GM12873 (cell line): ENCODE measurements at regions not wholly inside any gene's neighbourhood (a gene's known extent, or its start where the extent isn't known, plus 50 kb on each side); places are given as distances from the start of the nearest gene placed in this dataset.

Experiments used
- TF ChIP-seq, protein P1 (sequence below): IDR thresholded peaks from 2 replicates; pipeline ENCODE4 v1.5.1; 2012; ENCODE audit warnings: low read depth, mild to moderate bottlenecking, moderate library complexity, low read length, control low read depth; ENCODE audit not compliant: insufficient read depth; ENCODE audit errors: missing control alignments

DNA sequence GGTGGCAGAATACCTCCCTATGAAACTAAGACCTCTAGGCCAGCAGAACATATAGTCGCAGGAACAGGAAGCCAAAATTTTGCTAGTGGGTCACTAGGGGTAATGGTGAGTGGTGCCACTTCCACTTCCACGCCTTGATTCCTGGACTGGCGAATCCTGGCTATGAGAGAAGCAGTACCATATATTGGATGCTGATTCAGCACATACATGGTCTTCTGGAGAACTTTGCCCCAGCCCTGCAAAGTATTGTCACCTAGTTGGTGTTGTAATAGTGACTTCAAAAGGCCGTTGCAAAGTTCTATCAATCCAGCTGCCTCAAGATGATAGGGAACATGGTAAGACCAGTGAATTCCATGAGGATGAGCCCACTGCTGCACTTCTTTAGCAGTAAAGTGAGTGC is 769.8 kb upstream of the GYPC start:
- TF ChIP-seq, protein P1, sequence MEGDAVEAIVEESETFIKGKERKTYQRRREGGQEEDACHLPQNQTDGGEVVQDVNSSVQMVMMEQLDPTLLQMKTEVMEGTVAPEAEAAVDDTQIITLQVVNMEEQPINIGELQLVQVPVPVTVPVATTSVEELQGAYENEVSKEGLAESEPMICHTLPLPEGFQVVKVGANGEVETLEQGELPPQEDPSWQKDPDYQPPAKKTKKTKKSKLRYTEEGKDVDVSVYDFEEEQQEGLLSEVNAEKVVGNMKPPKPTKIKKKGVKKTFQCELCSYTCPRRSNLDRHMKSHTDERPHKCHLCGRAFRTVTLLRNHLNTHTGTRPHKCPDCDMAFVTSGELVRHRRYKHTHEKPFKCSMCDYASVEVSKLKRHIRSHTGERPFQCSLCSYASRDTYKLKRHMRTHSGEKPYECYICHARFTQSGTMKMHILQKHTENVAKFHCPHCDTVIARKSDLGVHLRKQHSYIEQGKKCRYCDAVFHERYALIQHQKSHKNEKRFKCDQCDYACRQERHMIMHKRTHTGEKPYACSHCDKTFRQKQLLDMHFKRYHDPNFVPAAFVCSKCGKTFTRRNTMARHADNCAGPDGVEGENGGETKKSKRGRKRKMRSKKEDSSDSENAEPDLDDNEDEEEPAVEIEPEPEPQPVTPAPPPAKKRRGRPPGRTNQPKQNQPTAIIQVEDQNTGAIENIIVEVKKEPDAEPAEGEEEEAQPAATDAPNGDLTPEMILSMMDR, result no peak

DNA sequence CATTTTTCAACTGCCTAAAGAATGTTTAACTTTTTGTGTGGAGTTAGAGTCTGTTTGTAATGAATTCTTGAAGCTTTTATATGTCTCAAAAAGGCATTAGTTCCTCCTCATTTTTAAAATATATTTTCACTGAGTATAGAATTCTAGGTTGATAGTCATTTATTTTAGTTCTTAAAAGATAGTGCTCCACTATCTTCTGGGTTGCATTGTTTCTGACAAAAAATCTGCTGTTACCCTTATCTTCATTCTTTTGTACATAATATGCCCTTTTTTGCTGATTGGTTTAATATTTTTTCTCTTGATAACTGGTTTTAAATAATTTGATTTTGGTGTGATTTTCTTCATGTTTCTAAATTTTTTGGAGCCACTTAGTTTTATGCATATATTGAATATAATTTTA is 754.7 kb upstream of the GYPC start:
- TF ChIP-seq, protein P1, result no peak

DNA sequence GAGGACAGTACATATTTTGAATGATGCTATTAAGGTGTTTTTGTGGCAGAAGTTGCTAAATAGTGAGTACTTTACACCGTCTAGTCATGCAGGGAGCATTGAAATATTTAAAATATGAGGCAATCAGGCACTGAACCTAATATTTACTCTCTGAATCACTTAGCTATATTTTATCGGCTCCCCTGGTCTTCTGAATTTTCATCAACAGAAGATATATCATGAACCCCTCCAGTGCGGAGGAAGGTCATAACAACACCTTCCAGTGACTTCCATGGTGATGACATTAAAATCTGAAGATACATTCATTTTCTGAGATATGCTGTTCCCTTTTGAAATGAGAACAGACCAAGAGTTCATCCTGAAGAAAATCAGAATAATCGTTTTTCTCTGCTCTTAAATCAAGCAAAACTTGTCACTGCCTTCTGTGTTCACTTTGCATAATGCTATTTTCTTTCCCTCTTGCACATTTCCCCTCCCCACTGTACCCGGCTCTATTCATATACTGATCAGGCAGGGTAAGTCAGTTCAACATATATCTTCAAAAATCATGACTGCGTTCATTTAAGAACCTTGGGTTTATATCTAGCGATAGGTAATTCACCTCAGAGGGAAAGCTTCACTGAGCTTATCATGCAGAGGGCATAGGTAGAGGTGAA is 729.9 kb upstream of the GYPC start:
- TF ChIP-seq, protein P1, result no peak

DNA sequence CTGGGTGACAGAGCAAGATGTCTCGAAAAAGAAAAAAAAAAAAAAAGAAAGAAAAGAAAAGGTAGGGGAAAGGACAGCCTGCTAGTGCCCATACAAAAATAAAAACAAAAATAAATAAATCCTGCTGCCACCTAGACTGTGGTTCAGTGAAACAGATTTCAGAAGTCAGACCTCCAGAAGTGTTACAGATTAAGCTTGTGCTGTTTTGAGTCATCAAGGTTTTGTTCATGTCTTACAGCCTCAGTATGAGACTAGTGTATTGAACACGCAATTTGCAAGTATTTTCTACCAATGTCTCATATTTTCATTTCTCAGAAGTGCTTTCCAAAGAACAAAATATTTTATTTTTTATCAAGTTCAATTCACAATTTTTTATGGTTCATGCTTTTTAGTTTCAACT is 720.4 kb upstream of the GYPC start:
- TF ChIP-seq, protein P1, result no peak

DNA sequence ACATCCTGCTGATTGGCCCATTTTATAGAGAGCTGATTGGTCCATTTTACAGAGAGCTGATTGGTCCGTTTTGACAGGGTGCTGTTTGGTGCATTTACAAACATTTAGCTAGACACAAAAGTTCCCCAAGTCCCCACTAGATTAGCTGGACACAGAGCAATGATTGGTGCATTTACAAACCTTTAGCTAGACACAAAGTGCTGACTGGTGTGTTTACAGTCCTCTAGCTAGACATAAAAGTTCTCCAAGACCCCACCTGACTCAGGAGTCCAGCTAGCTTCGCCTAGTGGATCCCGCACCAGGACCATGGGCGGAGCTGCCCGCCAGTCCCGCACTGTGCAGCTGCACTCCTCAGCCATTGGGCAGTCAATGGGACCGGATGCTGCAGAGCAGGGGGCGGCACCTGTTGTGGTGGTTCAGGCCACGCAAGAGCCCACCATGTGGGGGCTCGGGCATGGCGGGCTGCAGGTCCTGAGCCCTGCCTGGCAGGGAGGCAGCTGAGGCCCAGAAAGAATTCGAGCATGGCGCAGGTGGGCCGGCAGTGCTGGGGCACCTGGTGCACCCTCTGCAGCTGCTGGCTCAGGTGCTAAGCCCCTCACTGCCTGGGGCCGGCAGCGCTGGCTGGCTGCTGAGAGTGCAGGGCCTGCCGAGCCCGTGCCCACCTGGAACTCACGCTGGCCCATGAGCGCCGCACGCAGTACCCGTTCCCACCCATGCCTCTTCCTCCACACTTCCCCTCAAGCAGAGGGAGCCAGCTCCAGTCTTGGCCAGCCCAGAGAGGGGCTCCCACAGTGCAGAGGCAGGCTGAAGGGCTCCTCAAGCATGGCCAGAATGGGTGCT is 713.2 kb upstream of the GYPC start:
- TF ChIP-seq, protein P1, result no peak

DNA sequence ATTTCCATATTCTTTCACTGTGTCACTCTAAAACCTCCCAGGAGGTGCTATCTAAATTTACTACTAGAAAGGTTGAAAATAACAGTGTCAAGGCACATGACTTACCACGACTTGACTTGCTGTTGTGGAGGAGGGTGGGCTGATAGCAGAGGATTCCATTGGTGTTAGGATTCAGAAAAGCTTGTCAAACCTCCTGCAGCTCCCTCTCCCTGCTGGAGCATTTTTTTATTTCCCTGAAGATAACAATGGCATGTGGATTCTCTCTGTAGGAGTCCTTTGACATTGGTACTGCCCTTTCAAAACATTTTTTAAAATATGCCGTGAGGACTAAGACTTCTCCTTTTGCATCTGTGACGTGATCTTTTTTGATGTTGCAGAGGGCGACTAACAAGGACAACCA is 696.9 kb upstream of the GYPC start:
- TF ChIP-seq, protein P1, result no peak

DNA sequence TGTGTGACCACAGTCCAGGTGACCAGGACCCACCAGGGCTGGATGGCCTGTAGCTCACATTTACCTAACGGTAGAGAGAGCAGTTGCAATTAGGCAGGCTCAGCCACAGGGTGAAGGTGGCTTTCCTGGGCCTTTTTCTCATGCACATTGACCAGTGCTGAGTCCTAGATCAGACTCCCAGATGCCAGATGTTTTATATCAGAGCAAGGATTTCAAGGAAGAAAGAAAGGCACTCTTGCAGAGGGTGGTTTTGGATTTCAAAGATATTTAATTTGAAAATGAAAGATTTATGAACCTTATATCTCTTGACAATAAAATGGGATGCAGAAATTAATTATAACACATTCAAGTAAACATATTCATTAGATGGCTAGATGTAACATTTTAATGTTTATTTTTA is 694.2 kb upstream of the GYPC start:
- TF ChIP-seq, protein P1, result no peak
